Upper lobe of left lung (tissue), 6 donors: ENCODE measurements at regions not wholly inside any gene's neighbourhood (a gene's known extent, or its start where the extent isn't known, plus 50 kb on each side); places are given as distances from the start of the nearest gene placed in this dataset.

Experiments used
- ATAC-seq, 2 donors: fragments of 200-7000 bp; cut with Tn5 transposase; one replicate each; pipeline ENCODE4 v1.9.1; 2022; ENCODE audit warnings: mild to moderate bottlenecking in 2 of 2, moderate library complexity in 2 of 2; ENCODE audit not compliant: low FRiP score in 2 of 2
- DNase-seq, 2 donors: peaks; one replicate each; pipeline ENCODE4 v3.0.0-alpha.2; 2019 to 2020
- H3K27ac ChIP-seq, 4 donors: fragments of 200-600 bp; sonication (generic); one replicate each; pipeline ENCODE4 v1.5.1; 2016 to 2019
- H3K27me3 ChIP-seq, 4 donors: fragments of 200-600 bp; sonication (generic); one replicate each; pipeline ENCODE4 v1.5.1; 2017 to 2019
- H3K36me3 ChIP-seq, 4 donors: fragments of 200-600 bp; sonication (generic); one replicate each; pipeline ENCODE4 v1.5.1; 2016 to 2019
- H3K4me1 ChIP-seq, 4 donors: fragments of 200-600 bp; sonication (generic); one replicate each; pipeline ENCODE4 v1.5.1; 2018 to 2019
- H3K4me3 ChIP-seq, 4 donors: fragments of 200-600 bp; sonication (generic); one replicate each; pipeline ENCODE4 v1.5.1; 2017 to 2019; ENCODE audit warnings: mild to moderate bottlenecking in 2 of 4, moderate library complexity in 1 of 4
- H3K9me3 ChIP-seq, 4 donors: fragments of 200-600 bp; sonication (generic); one replicate each; pipeline ENCODE4 v1.5.1; 2018 to 2019
- EP300 ChIP-seq, 4 donors: sonication (generic); formaldehyde crosslinking; IDR thresholded peaks; one replicate each; pipeline ENCODE4 v1.5.1; 2017; ENCODE audit warnings: antibody characterized with exemption in 4 of 4, control low read depth in 2 of 4
- POLR2A ChIP-seq, 4 donors: fragments of 450-650 bp; IDR thresholded peaks; one replicate each; pipeline ENCODE4 v1.5.1; 2016 to 2017; ENCODE audit warnings: antibody characterized with exemption in 4 of 4, mild to moderate bottlenecking in 2 of 4
- POLR2AphosphoS5 ChIP-seq, 2 donors: sonication (generic); formaldehyde crosslinking; IDR thresholded peaks; one replicate each; pipeline ENCODE4 v1.5.1; 2017; ENCODE audit warnings: antibody characterized with exemption in 2 of 2
- WGBS, 2 donors: methylation state at CpG; one replicate each; pipeline ENCODE4 v1.1.5; 2017 to 2018; 5-methylcytosine and 5-hydroxymethylcytosine counted together
- TF ChIP-seq, protein P1 (sequence below), 6 experiments: fragments of 450-650 bp in 4 of 6; fragments of 200-600 bp in 2 of 6; sonication (generic) in 2 of 6; IDR thresholded peaks; one replicate each; pipeline ENCODE4 v1.5.1; 2016 to 2019; ENCODE audit warnings: antibody characterized with exemption in 6 of 6
- donor health status: DM: no; HTN: no; CAD: no; lungs with moderate emphysema.
- donor health status: DM: no; HTN: yes; CAD: no; lungs with severe emphysema.

- ATAC-seq, result no peak
- 48% methylated on average over 1 of the region's 1 CpG for WGBS, 2 donors
- DNase-seq, result no peak
Observed at GRCh38 chr2:145064511-145064910, 544.6 kb upstream of the ZEB2 start.

DNA sequence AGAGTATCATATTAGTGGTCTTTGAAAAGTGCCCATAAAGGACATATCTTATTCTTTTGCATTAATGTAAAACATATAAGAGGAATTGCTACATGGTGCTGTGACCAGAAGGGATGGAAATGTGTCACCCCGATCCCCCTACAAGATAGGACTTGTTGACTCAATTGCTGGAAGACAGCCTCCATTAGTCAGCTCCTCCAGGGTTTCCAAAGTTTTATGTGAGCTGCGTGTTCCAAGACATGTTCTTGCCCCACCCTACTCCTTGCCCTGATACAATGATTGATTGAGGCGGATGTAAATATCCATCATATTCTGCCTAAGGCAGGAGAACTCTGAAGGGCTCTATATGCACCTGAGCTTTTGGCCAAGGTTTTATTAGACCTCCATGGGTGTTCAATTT, 541.0 kb upstream of the ZEB2 start:
- 85 to 91% methylated on average over 3 of the region's 3 CpGs for WGBS, 2 donors
- H3K27me3 ChIP-seq, result no peaks in the 10 kb centered on the region
- ATAC-seq (peak in 1 of 2 donors; percentile 19), DNase-seq (no peak)
- no peaks in the 10 kb centered on the region for H3K9me3 ChIP-seq
- no peak overlapping the region for H3K27ac ChIP-seq
- no peak overlapping the region for H3K4me3 ChIP-seq
- H3K4me1 ChIP-seq, result peaks cover 0 to 5% (median 0%) of the 10 kb centered on the region in 4 donors
- H3K36me3 ChIP-seq, result no peaks in the 10 kb centered on the region
- TF ChIP-seq, protein P1, sequence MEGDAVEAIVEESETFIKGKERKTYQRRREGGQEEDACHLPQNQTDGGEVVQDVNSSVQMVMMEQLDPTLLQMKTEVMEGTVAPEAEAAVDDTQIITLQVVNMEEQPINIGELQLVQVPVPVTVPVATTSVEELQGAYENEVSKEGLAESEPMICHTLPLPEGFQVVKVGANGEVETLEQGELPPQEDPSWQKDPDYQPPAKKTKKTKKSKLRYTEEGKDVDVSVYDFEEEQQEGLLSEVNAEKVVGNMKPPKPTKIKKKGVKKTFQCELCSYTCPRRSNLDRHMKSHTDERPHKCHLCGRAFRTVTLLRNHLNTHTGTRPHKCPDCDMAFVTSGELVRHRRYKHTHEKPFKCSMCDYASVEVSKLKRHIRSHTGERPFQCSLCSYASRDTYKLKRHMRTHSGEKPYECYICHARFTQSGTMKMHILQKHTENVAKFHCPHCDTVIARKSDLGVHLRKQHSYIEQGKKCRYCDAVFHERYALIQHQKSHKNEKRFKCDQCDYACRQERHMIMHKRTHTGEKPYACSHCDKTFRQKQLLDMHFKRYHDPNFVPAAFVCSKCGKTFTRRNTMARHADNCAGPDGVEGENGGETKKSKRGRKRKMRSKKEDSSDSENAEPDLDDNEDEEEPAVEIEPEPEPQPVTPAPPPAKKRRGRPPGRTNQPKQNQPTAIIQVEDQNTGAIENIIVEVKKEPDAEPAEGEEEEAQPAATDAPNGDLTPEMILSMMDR (IDR thresholded peaks at IDR 0.05), result no peak
- TF ChIP-seq POLR2AphosphoS5 (IDR thresholded peaks at IDR 0.05) (no peak), POLR2A (IDR thresholded peaks at IDR 0.05) (no peak), EP300 (IDR thresholded peaks at IDR 0.05) (no peak)

More at GRCh38 chr2:145064511-145064910, 544.6 kb upstream of the ZEB2 start:
- Histone ChIP-seq H3K27ac (no peak overlapping the region), H3K9me3 (no peaks in the 10 kb centered on the region), H3K4me3 (no peak overlapping the region), H3K36me3 (no peaks in the 10 kb centered on the region), H3K4me1 (peaks cover 0 to 12% (median 1%) of the 10 kb centered on the region in 4 donors), H3K27me3 (no peaks in the 10 kb centered on the region)
- TF ChIP-seq POLR2AphosphoS5 (IDR thresholded peaks at IDR 0.05), result no peak
- no peak for TF ChIP-seq POLR2A (IDR thresholded peaks at IDR 0.05)
- TF ChIP-seq, protein P1 (IDR thresholded peaks at IDR 0.05), result no peak

DNA sequence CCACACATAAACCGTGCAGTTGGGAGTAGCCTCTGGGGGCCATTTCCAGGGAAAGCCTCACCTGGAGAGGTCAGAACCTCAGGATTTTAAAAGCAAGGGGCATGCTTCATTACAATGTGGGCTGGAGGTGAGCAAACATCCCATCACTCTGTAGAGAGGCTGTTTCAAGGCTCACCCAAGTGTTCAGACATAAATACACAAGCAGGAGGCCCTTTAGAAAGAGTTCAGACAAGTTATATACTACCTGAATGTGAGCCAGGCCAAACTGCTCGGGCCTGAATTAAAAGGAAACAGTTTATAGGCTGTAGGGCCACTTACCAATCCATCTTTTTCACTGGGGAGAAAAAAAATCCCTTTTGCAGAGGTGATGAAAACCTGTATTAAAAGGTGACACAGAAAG, 540.0 kb upstream of the ZEB2 start:
- TF ChIP-seq, protein P1 (IDR thresholded peaks at IDR 0.05), result no peak
- no peak for TF ChIP-seq EP300 (IDR thresholded peaks at IDR 0.05)
- no peak for TF ChIP-seq POLR2AphosphoS5 (IDR thresholded peaks at IDR 0.05)
- no peak for TF ChIP-seq POLR2A (IDR thresholded peaks at IDR 0.05)
- 59 to 71% methylated on average over 2 of the region's 2 CpGs for WGBS, 2 donors
- DNase-seq, result no peak
- ATAC-seq, result no peak
- Histone ChIP-seq H3K36me3 (no peaks in the 10 kb centered on the region), H3K4me1 (no peaks in the 10 kb centered on the region), H3K9me3 (no peaks in the 10 kb centered on the region), H3K4me3 (no peak overlapping the region), H3K27ac (no peak overlapping the region), H3K27me3 (no peaks in the 10 kb centered on the region)

- WGBS, 2 donors, result 91 to 93% methylated on average over 1 of the region's 1 CpG
- no peak for DNase-seq
- H3K4me3 ChIP-seq, result no peak overlapping the region
- H3K4me1 ChIP-seq, result no peaks in the 10 kb centered on the region
- no peaks in the 10 kb centered on the region for H3K27me3 ChIP-seq
- H3K9me3 ChIP-seq, result no peaks in the 10 kb centered on the region
- no peak overlapping the region for H3K27ac ChIP-seq
- no peaks in the 10 kb centered on the region for H3K36me3 ChIP-seq
- TF ChIP-seq POLR2AphosphoS5 (IDR thresholded peaks at IDR 0.05), result no peak
- TF ChIP-seq, protein P1 (IDR thresholded peaks at IDR 0.05), result no peak
- TF ChIP-seq EP300 (IDR thresholded peaks at IDR 0.05), result no peak
- no peak for TF ChIP-seq POLR2A (IDR thresholded peaks at IDR 0.05)
- no peak for ATAC-seq
Observed at GRCh38 chr2:145059343-145059742, 539.4 kb upstream of the ZEB2 start.

- no peak for DNase-seq
- TF ChIP-seq, protein P1 (IDR thresholded peaks at IDR 0.05), result no peak
- no peak for TF ChIP-seq POLR2AphosphoS5 (IDR thresholded peaks at IDR 0.05)
- no peak for TF ChIP-seq POLR2A (IDR thresholded peaks at IDR 0.05)
- TF ChIP-seq EP300 (IDR thresholded peaks at IDR 0.05), result no peak
- H3K4me1 ChIP-seq, result no peaks in the 10 kb centered on the region
- WGBS, 2 donors, result 92 to 97% methylated on average over 1 of the region's 1 CpG
- ATAC-seq, result no peak
- no peaks in the 10 kb centered on the region for H3K36me3 ChIP-seq
- H3K27me3 ChIP-seq, result no peaks in the 10 kb centered on the region
- no peak overlapping the region for H3K4me3 ChIP-seq
- no peak overlapping the region for H3K27ac ChIP-seq
- no peaks in the 10 kb centered on the region for H3K9me3 ChIP-seq
Observed at GRCh38 chr2:145058457-145058856, 538.5 kb upstream of the ZEB2 start.
